ENCODE measurements at regions not wholly inside any gene's neighbourhood (a gene's known extent, or its start where the extent isn't known, plus 50 kb on each side); places are given as distances from the start of the nearest gene placed in this dataset.

DNA sequence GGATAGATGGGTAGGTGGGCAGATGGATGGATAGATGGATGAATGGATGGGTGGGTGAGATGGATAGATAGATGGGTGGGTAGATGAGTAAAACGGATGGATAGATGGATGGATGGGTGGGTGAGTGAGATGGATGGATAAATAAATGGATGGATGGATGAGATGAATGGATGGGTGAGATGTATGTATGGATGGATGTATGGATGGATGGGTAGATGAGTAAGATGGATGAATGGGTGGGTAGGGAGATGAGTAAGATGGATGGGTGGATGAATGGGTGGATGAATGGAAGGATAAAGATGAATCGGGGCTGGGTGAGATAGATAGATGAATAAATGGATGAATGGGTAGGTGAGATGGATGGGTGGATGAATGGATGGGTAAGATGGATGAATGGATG lies 210.1 kb downstream of the TFAP2C start:
- DNase-seq, result no peak
- Histone ChIP-seq H3K4me3 (ENCODE audit: low read depth, low read length) (no peak overlapping the region), H3K27me3 (ENCODE audit: insufficient read depth, low read depth, severe bottlenecking) (peaks cover 71% of the 10 kb centered on the region), H3K9me3 (ENCODE audit: severe bottlenecking) (no peaks in the 10 kb centered on the region), H3K27ac (no peak overlapping the region), H3K36me3 (no peaks in the 10 kb centered on the region)
- TF ChIP-seq, protein P1, sequence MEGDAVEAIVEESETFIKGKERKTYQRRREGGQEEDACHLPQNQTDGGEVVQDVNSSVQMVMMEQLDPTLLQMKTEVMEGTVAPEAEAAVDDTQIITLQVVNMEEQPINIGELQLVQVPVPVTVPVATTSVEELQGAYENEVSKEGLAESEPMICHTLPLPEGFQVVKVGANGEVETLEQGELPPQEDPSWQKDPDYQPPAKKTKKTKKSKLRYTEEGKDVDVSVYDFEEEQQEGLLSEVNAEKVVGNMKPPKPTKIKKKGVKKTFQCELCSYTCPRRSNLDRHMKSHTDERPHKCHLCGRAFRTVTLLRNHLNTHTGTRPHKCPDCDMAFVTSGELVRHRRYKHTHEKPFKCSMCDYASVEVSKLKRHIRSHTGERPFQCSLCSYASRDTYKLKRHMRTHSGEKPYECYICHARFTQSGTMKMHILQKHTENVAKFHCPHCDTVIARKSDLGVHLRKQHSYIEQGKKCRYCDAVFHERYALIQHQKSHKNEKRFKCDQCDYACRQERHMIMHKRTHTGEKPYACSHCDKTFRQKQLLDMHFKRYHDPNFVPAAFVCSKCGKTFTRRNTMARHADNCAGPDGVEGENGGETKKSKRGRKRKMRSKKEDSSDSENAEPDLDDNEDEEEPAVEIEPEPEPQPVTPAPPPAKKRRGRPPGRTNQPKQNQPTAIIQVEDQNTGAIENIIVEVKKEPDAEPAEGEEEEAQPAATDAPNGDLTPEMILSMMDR (IDR thresholded peaks at IDR 0.05; ENCODE audit: low read depth, low read length), result no peak

DNA sequence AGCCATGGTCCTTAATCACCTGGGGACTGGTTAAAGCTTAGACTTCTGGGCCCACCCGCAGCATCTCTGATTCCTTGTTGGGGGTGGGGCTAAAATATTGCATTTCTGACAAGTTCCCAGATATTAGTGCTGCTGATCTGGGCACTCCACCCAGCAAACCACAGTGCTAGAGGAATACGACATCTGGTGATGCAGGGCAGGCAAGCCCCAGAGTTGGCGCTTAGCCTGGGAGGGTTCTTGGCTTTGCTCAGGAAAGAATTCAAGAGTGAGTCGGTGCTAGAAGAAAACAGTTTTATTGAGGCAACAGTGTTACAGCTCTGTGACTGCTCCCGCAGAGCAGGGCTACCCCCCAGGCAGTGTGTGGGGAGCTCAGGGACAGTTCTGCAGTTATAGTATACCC lies 210.7 kb downstream of the TFAP2C start:
- Histone ChIP-seq H3K27ac (no peak overlapping the region), H3K9me3 (ENCODE audit: severe bottlenecking) (no peaks in the 10 kb centered on the region), H3K4me3 (ENCODE audit: low read depth, low read length) (no peak overlapping the region), H3K36me3 (no peaks in the 10 kb centered on the region), H3K27me3 (ENCODE audit: insufficient read depth, low read depth, severe bottlenecking) (peaks cover 71% of the 10 kb centered on the region)
- TF ChIP-seq, protein P1 (IDR thresholded peaks at IDR 0.05; ENCODE audit: low read depth, low read length), result no peak
- DNase-seq, result no peak

DNA sequence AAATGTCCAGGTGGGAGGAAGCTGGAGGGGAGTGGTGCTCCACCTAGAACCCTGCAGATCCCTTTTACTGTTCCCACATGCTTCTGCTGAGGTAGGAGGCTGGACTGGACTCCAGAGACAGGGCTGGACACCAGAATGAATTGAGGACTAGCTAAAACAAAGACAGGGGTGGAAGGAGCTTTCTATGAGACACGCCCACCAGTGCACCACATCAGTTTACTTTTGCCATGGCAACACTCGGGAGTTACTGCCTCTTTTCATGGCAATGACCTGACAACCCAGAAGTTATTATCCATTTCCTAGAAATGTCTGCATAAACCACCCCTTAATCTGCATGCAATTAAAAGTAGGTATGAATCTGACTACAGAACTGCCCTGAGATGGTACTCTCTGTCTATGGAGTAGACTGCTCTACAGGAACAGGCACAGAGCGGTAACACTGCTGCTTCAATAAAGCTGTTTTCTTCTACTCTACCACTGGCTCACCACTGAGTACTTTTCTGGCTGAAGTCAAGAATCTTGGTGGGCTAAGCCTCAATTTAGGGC lies 211.7 kb downstream of the TFAP2C start:
- TF ChIP-seq, protein P1 (IDR thresholded peaks at IDR 0.05; ENCODE audit: low read depth, low read length), result no peak
- H3K36me3 ChIP-seq, result no peaks in the 10 kb centered on the region
- peaks cover 70% of the 10 kb centered on the region for H3K27me3 ChIP-seq (ENCODE audit: insufficient read depth, low read depth, severe bottlenecking)
- H3K27ac ChIP-seq, result no peak overlapping the region
- H3K9me3 ChIP-seq (ENCODE audit: severe bottlenecking), result no peaks in the 10 kb centered on the region
- DNase-seq, result no peak
- H3K4me3 ChIP-seq (ENCODE audit: low read depth, low read length), result no peak overlapping the region

DNA sequence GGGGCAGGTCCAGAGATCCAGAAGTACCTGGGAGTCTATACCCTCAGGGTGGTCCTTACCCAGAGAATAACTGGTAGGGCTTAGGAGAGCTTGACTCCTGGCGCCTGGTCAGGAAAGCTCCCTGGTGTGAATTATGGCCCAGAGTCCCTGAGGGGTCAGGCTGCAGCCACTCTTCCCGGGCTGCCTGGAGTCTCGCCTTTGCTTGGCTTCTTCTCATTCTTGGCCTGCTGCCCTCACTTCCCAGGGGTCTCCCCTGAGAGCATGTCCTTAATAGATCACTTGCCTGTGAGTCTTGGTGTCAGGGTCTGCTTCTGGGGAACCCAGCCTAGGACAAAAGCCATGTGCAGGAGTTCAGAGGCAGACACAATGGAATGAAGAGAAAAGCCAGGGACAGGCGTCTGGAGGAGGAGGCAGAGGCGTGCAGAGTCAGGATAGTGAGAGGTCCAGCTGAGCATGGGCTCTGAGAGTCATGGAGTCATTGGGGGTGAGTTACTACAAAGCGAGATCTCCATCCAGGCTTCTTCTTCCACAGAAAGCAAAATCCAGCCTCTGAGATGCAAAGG lies 212.3 kb downstream of the TFAP2C start:
- TF ChIP-seq, protein P1 (IDR thresholded peaks at IDR 0.05; ENCODE audit: low read depth, low read length), result no peak
- no peak overlapping the region for H3K27ac ChIP-seq
- H3K36me3 ChIP-seq, result no peaks in the 10 kb centered on the region
- H3K9me3 ChIP-seq (ENCODE audit: severe bottlenecking), result no peaks in the 10 kb centered on the region
- DNase-seq, result no peak
- H3K4me3 ChIP-seq (ENCODE audit: low read depth, low read length), result no peak overlapping the region
- peaks cover 70% of the 10 kb centered on the region for H3K27me3 ChIP-seq (ENCODE audit: insufficient read depth, low read depth, severe bottlenecking)

DNA sequence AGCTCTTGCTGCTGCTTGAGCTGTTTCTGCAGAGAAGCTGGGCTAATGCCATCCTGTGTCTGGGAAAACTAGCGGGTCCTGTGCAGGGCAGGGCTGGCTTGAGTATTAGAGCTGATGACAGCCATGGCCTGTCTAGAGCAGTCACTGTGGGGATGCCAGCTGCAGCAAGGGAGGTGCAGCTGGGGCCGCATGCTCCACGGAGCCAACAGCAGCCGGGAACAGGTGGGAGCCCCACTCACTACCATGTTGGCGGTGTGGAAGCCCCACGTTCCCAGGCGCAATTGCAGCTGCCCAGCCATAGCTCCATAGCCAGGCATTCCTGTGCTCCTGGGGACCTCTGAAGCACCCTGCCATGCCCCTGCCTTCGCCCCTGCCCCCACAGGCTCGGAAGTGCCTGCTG lies 212.9 kb downstream of the TFAP2C start:
- TF ChIP-seq, protein P1 (IDR thresholded peaks at IDR 0.05; ENCODE audit: low read depth, low read length), result no peak
- Histone ChIP-seq H3K9me3 (ENCODE audit: severe bottlenecking) (no peaks in the 10 kb centered on the region), H3K27ac (no peak overlapping the region), H3K4me3 (ENCODE audit: low read depth, low read length) (no peak overlapping the region), H3K27me3 (ENCODE audit: insufficient read depth, low read depth, severe bottlenecking) (peaks cover 73% of the 10 kb centered on the region), H3K36me3 (no peaks in the 10 kb centered on the region)
- DNase-seq, result no peak

DNA sequence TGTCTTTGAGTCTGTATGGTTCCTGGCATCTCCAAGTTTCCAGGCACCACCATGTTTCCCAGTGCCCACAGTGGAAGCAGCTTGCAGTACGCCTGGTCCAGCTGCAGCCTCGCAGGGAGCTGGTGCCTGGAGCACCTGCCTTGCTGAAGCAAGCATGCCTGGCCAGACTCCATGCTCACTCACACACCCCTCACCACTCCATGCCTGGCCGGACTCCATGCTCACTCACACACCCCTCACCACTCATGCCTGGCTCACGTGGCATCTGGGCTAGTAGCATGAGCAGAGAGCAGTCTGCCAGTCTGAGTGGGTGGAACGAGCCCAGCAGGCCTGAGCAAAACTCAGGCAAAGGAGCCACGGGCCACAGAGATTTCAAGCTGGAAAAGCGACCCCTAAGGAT lies 214.3 kb downstream of the TFAP2C start:
- Histone ChIP-seq H3K27ac (no peak overlapping the region), H3K27me3 (ENCODE audit: insufficient read depth, low read depth, severe bottlenecking) (peaks cover 77% of the 10 kb centered on the region), H3K9me3 (ENCODE audit: severe bottlenecking) (no peaks in the 10 kb centered on the region), H3K36me3 (no peaks in the 10 kb centered on the region), H3K4me3 (ENCODE audit: low read depth, low read length) (no peak overlapping the region)
- TF ChIP-seq, protein P1 (IDR thresholded peaks at IDR 0.05; ENCODE audit: low read depth, low read length), result no peak
- no peak for DNase-seq

Data from WERI-Rb-1 (cell line).